C4-2B (cell line): ENCODE measurements at regions not wholly inside any gene's neighbourhood (a gene's known extent, or its start where the extent isn't known, plus 50 kb on each side); places are given as distances from the start of the nearest gene placed in this dataset.

Experiments used
- H3K27ac ChIP-seq: fragments of 450-650 bp; 2 replicates; pipeline ENCODE4 v1.5.1; 2017
- CTCF ChIP-seq: fragments of 450-650 bp; conservative IDR thresholded peaks from 2 replicates; pipeline ENCODE4 v1.5.1; 2017; ENCODE audit warnings: mild to moderate bottlenecking
- ZFX ChIP-seq: fragments of 450-650 bp; IDR thresholded peaks from 2 replicates; pipeline ENCODE4 v1.6.1; 2017

- TF ChIP-seq ZFX (no peak), CTCF (no peak)
- H3K27ac ChIP-seq = no peak overlapping the region
Measured at GRCh38 chr4:24637173-24637572, 52.8 kb upstream of the DHX15 start.

- TF ChIP-seq CTCF (no peak), ZFX (no peak)
- H3K27ac ChIP-seq = no peak overlapping the region
Measured at GRCh38 chr4:24638396-24638875, 54.1 kb upstream of the DHX15 start.

GRCh38 chr4:24639714-24640113 is 55.4 kb upstream of the DHX15 start:
- TF ChIP-seq CTCF (no peak), ZFX (no peak)
- no peak overlapping the region for H3K27ac ChIP-seq

- TF ChIP-seq ZFX (no peak), CTCF (no peak)
- H3K27ac ChIP-seq = no peak overlapping the region
Measured at GRCh38 chr4:24640366-24640765, 56.0 kb upstream of the DHX15 start.

GRCh38 chr4:24642981-24643547 is 58.7 kb upstream of the DHX15 start:
- TF ChIP-seq ZFX = no peak

GRCh38 chr4:24643774-24644520 is 59.6 kb upstream of the DHX15 start:
- H3K27ac ChIP-seq = no peak overlapping the region
- TF ChIP-seq ZFX (no peak), CTCF (no peak)

More at GRCh38 chr4:24642981-24643547, 58.7 kb upstream of the DHX15 start:
- no peak overlapping the region for H3K27ac ChIP-seq

- H3K27ac ChIP-seq = no peak overlapping the region
- no peak for TF ChIP-seq CTCF
- TF ChIP-seq ZFX = no peak
Measured at GRCh38 chr4:24644983-24645764, 60.8 kb upstream of the DHX15 start.
